Upper lobe of left lung (tissue), 4 donors: ENCODE measurements at regions not wholly inside any gene's neighbourhood (a gene's known extent, or its start where the extent isn't known, plus 50 kb on each side); places are given as distances from the start of the nearest gene placed in this dataset.

Source experiments
- CTCF ChIP-seq, 6 experiments: fragments of 450-650 bp in 4 of 6; fragments of 200-600 bp in 2 of 6; sonication (generic) in 2 of 6; IDR thresholded peaks; one replicate each; pipeline ENCODE4 v1.5.1; 2016 to 2019; ENCODE audit warnings: antibody characterized with exemption in 6 of 6
- EP300 ChIP-seq, 4 donors: sonication (generic); formaldehyde crosslinking; IDR thresholded peaks; one replicate each; pipeline ENCODE4 v1.5.1; 2017; ENCODE audit warnings: antibody characterized with exemption in 4 of 4, control low read depth in 2 of 4
- POLR2A ChIP-seq, 4 donors: fragments of 450-650 bp; IDR thresholded peaks; one replicate each; pipeline ENCODE4 v1.5.1; 2016 to 2017; ENCODE audit warnings: antibody characterized with exemption in 4 of 4, mild to moderate bottlenecking in 2 of 4

- no peak for TF ChIP-seq POLR2A (IDR thresholded peaks at IDR 0.05)
- TF ChIP-seq EP300 (IDR thresholded peaks at IDR 0.05), result no peak
- TF ChIP-seq CTCF (IDR thresholded peaks at IDR 0.05), result no peak
These were observed 52.1 kb upstream of the CD5L start for GRCh38 chr1:157893686-157894085.
